MM.1S (cell line): ENCODE measurements at regions not wholly inside any gene's neighbourhood (a gene's known extent, or its start where the extent isn't known, plus 50 kb on each side); places are given as distances from the start of the nearest gene placed in this dataset.

Source experiments
- DNase-seq: peaks from one replicate; pipeline ENCODE4 v3.0.0-alpha.2; 2015
- H2AFZ ChIP-seq: fragments of 300-600 bp; sonication (generic); 2 replicates; pipeline ENCODE4 v1.6.0; 2016; ENCODE audit warnings: antibody characterized with exemption, low read length
- H3F3A ChIP-seq: fragments of 300-600 bp; sonication (generic); 2 replicates; pipeline ENCODE4 v1.6.1; 2016; ENCODE audit warnings: mild to moderate bottlenecking, antibody characterized with exemption, low read length, moderate library complexity, mixed read lengths; ENCODE audit not compliant: insufficient read depth
- H3K27ac ChIP-seq: fragments of 300-600 bp; sonication (generic); 2 replicates; pipeline ENCODE4 v1.5.1; 2016; ENCODE audit warnings: mild to moderate bottlenecking, low read length
- H3K27me3 ChIP-seq: fragments of 300-600 bp; sonication (generic); replicated peaks from 2 replicates; pipeline ENCODE4 v1.6.0; 2016; ENCODE audit warnings: low read length; ENCODE audit not compliant: insufficient read depth
- H3K36me3 ChIP-seq: fragments of 300-600 bp; sonication (generic); replicated peaks from 2 replicates; pipeline ENCODE4 v1.6.1; 2016; ENCODE audit warnings: mild to moderate bottlenecking, low read length, mixed read lengths; ENCODE audit not compliant: insufficient read depth
- H3K4me1 ChIP-seq: fragments of 300-600 bp; sonication (generic); 2 replicates; pipeline ENCODE4 v1.6.1; 2016; ENCODE audit warnings: low read length, mixed read lengths
- H3K4me2 ChIP-seq: fragments of 300-600 bp; sonication (generic); 2 replicates; pipeline ENCODE4 v1.6.0; 2016; ENCODE audit warnings: low read depth, low read length
- H3K4me3 ChIP-seq: fragments of 300-600 bp; sonication (generic); 2 replicates; pipeline ENCODE4 v1.5.1; 2016; ENCODE audit warnings: low read length, mixed read lengths
- H3K79me2 ChIP-seq: fragments of 300-600 bp; sonication (generic); 2 replicates; pipeline ENCODE4 v1.6.1; 2016; ENCODE audit warnings: mixed run types, low read length, mixed read lengths
- H3K9ac ChIP-seq: fragments of 300-600 bp; sonication (generic); 2 replicates; pipeline ENCODE4 v1.6.1; 2016; ENCODE audit warnings: low read length, mixed read lengths
- H3K9me2 ChIP-seq: fragments of 300-600 bp; sonication (generic); replicated peaks from 2 replicates; pipeline ENCODE4 v1.6.1; 2016; ENCODE audit warnings: mild to moderate bottlenecking, low read length, mixed read lengths; ENCODE audit not compliant: insufficient read depth
- H3K9me3 ChIP-seq: fragments of 300-600 bp; sonication (generic); replicated peaks from 2 replicates; pipeline ENCODE4 v1.6.1; 2016; ENCODE audit warnings: mild to moderate bottlenecking, low read length, mixed read lengths; ENCODE audit not compliant: insufficient read depth
- H4K20me1 ChIP-seq: fragments of 300-600 bp; sonication (generic); 2 replicates; pipeline ENCODE4 v1.6.1; 2016; ENCODE audit warnings: mild to moderate bottlenecking, low read length, moderate library complexity, mixed read lengths; ENCODE audit not compliant: insufficient read depth
- CTCF ChIP-seq: fragments of 300-600 bp; sonication (generic); IDR thresholded peaks from 2 replicates; pipeline ENCODE4 v1.5.1; 2016; ENCODE audit warnings: antibody characterized with exemption, low read length, mixed read lengths
- EZH2 ChIP-seq: fragments of 300-600 bp; sonication (generic); optimal IDR thresholded peaks from 2 replicates; pipeline ENCODE3; 2017; ENCODE audit warnings: low read depth, mild to moderate bottlenecking, antibody characterized with exemption, low read length, mixed read lengths
- EZH2phosphoT487 ChIP-seq: fragments of 300-600 bp; sonication (generic); IDR thresholded peaks from 2 replicates; pipeline ENCODE4 v1.6.1; 2018; ENCODE audit warnings: antibody characterized with exemption, low read length

- H4K20me1 ChIP-seq: no peaks in the 10 kb centered on the region
- H3K9ac ChIP-seq: no peak overlapping the region
- TF ChIP-seq EZH2: no peak
- no peak for TF ChIP-seq EZH2phosphoT487
- no peak for TF ChIP-seq CTCF
- H3K9me2 ChIP-seq: no peaks in the 10 kb centered on the region
- no peak overlapping the region for H2AFZ ChIP-seq
- H3K4me2 ChIP-seq: no peak overlapping the region
- H3K27ac ChIP-seq: no peak overlapping the region
- no peaks in the 10 kb centered on the region for H3F3A ChIP-seq
- H3K27me3 ChIP-seq: peaks cover 48% of the 10 kb centered on the region
- DNase-seq: no peak
- no peaks in the 10 kb centered on the region for H3K4me1 ChIP-seq
- no peaks in the 10 kb centered on the region for H3K9me3 ChIP-seq
- no peaks in the 10 kb centered on the region for H3K79me2 ChIP-seq
- no peak overlapping the region for H3K4me3 ChIP-seq
- H3K36me3 ChIP-seq: no peaks in the 10 kb centered on the region
These were observed 134.7 kb upstream of the CIBAR2 start for GRCh38 chr16:85246973-85247372.

GRCh38 chr16:85248342-85248741 lies 136.1 kb upstream of the CIBAR2 start:
- no peak for DNase-seq
- Histone ChIP-seq H4K20me1 (no peaks in the 10 kb centered on the region), H3K79me2 (no peaks in the 10 kb centered on the region), H3K9me3 (no peaks in the 10 kb centered on the region), H2AFZ (no peak overlapping the region), H3K9ac (no peak overlapping the region), H3F3A (no peaks in the 10 kb centered on the region), H3K4me2 (no peak overlapping the region), H3K4me3 (no peak overlapping the region), H3K27me3 (peaks cover 38% of the 10 kb centered on the region), H3K9me2 (no peaks in the 10 kb centered on the region), H3K36me3 (no peaks in the 10 kb centered on the region), H3K4me1 (no peaks in the 10 kb centered on the region), H3K27ac (no peak overlapping the region)
- TF ChIP-seq EZH2 (no peak), CTCF (no peak), EZH2phosphoT487 (no peak)

GRCh38 chr16:85248857-85249256 lies 136.6 kb upstream of the CIBAR2 start:
- Histone ChIP-seq H3K4me1 (no peaks in the 10 kb centered on the region), H3K9me3 (no peaks in the 10 kb centered on the region), H3K27me3 (peaks cover 38% of the 10 kb centered on the region), H3K27ac (no peak overlapping the region), H3K4me3 (no peak overlapping the region), H3K9me2 (no peaks in the 10 kb centered on the region), H3K36me3 (no peaks in the 10 kb centered on the region), H3K9ac (no peak overlapping the region), H4K20me1 (no peaks in the 10 kb centered on the region), H3K4me2 (no peak overlapping the region), H2AFZ (no peak overlapping the region), H3K79me2 (no peaks in the 10 kb centered on the region), H3F3A (no peaks in the 10 kb centered on the region)
- DNase-seq: no peak
- TF ChIP-seq EZH2phosphoT487: no peak
- no peak for TF ChIP-seq EZH2
- TF ChIP-seq CTCF: no peak
